ENCODE measurements at regions not wholly inside any gene's neighbourhood (a gene's known extent, or its start where the extent isn't known, plus 50 kb on each side); places are given as distances from the start of the nearest gene placed in this dataset.

GRCh38 chr9:80521151-80521550 is 949.4 kb downstream of the TLE4 start:
- Mint-ChIP-seq H3K4me1 (ENCODE audit: low read depth) (no peaks in the 10 kb centered on the region), H3K27me3 (no peaks in the 10 kb centered on the region), H3K36me3 (ENCODE audit: insufficient read depth) (no peaks in the 10 kb centered on the region), H3K9me3 (ENCODE audit: low read depth) (peaks cover 19% of the 10 kb centered on the region), H3K27ac (no peak overlapping the region), H3K4me3 (ENCODE audit: low read depth) (no peak overlapping the region)
- no peak for TF ChIP-seq CTCF (IDR thresholded peaks at IDR 0.05; ENCODE audit: unreplicated experiment)
- no peak for DNase-seq (ENCODE audit: low spot score, unreplicated experiment)

DNA sequence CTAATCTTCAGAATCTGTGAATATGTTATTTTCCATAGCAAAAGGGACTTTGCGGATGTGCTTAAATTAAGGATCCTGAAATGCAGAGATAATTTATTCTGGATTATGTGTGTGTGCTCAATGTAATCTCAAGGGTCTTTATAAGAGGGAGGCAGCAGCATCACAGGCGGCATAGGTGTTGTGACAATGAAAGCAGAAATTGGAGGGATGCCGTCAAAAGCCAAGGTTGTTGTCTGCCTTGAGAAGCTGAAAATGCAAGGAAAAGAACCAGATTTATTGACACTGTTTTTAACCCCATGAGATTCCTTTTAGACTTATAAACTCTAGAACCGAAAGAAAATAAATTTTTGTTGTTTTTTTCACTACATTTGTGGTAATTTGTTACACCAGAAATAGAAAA is 948.5 kb downstream of the TLE4 start:
- Mint-ChIP-seq H3K27ac (no peak overlapping the region), H3K27me3 (no peaks in the 10 kb centered on the region), H3K4me1 (ENCODE audit: low read depth) (no peaks in the 10 kb centered on the region), H3K36me3 (ENCODE audit: insufficient read depth) (no peaks in the 10 kb centered on the region), H3K9me3 (ENCODE audit: low read depth) (peaks cover 24% of the 10 kb centered on the region), H3K4me3 (ENCODE audit: low read depth) (no peak overlapping the region)
- DNase-seq (ENCODE audit: low spot score, unreplicated experiment), result no peak
- TF ChIP-seq CTCF (IDR thresholded peaks at IDR 0.05; ENCODE audit: unreplicated experiment), result no peak

- H3K27ac Mint-ChIP-seq, result no peak overlapping the region
- DNase-seq (ENCODE audit: low spot score, unreplicated experiment), result no peak
- H3K36me3 Mint-ChIP-seq (ENCODE audit: insufficient read depth), result no peaks in the 10 kb centered on the region
- no peaks in the 10 kb centered on the region for H3K27me3 Mint-ChIP-seq
- no peak for TF ChIP-seq CTCF (IDR thresholded peaks at IDR 0.05; ENCODE audit: unreplicated experiment)
- H3K4me3 Mint-ChIP-seq (ENCODE audit: low read depth), result no peak overlapping the region
- no peaks in the 10 kb centered on the region for H3K4me1 Mint-ChIP-seq (ENCODE audit: low read depth)
- peaks cover 32% of the 10 kb centered on the region for H3K9me3 Mint-ChIP-seq (ENCODE audit: low read depth)
Measured at GRCh38 chr9:80518441-80518840, 946.7 kb downstream of the TLE4 start.

DNA sequence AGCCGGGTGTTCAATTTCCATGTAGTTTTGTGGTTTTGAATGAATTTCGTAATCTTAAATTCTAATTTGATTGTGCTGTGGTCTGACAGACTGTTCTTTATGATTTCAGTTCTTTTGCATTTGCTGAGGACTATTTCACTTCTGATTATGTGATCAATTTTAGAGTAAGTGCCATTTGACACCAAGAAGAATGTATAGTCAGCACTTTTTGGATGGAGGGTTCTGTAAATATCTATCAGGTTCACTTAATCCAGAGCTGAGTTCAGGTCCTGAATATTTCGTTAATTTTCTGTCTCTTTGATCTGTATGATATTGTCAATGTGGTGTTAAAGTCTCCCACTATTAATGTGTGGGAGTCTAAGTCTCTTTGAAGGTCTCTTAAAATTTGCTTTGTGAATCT is 944.9 kb downstream of the TLE4 start:
- Mint-ChIP-seq H3K9me3 (ENCODE audit: low read depth) (peaks cover 32% of the 10 kb centered on the region), H3K36me3 (ENCODE audit: insufficient read depth) (no peaks in the 10 kb centered on the region), H3K27me3 (no peaks in the 10 kb centered on the region), H3K4me1 (ENCODE audit: low read depth) (no peaks in the 10 kb centered on the region), H3K4me3 (ENCODE audit: low read depth) (no peak overlapping the region), H3K27ac (no peak overlapping the region)
- no peak for DNase-seq (ENCODE audit: low spot score, unreplicated experiment)
- TF ChIP-seq CTCF (IDR thresholded peaks at IDR 0.05; ENCODE audit: unreplicated experiment), result no peak

DNA sequence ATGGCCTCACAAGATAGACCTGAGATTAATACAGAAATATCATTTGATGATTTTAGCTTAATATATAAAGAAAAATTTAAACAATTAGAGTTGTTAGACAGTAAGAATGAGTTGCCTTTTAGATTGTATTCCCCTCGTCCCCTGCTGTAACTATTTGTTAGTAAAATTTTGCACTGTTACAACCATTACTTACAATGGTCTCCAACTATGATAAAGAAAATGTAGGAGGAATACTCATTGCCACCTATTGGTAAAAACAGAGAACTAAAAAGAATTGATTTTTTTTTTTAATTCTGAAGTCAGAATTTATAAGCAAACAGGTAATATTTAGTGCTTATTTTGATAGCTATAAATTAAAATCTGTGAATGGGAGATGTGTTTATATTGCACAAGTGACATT is 937.6 kb downstream of the TLE4 start:
- DNase-seq (ENCODE audit: low spot score, unreplicated experiment), result no peak
- H3K9me3 Mint-ChIP-seq (ENCODE audit: low read depth), result peaks cover 5% of the 10 kb centered on the region
- H3K27ac Mint-ChIP-seq, result no peak overlapping the region
- H3K4me3 Mint-ChIP-seq (ENCODE audit: low read depth), result no peak overlapping the region
- peak; percentile 36 for TF ChIP-seq CTCF (IDR thresholded peaks at IDR 0.05; ENCODE audit: unreplicated experiment)
- H3K27me3 Mint-ChIP-seq, result no peaks in the 10 kb centered on the region
- H3K36me3 Mint-ChIP-seq (ENCODE audit: insufficient read depth), result no peaks in the 10 kb centered on the region
- H3K4me1 Mint-ChIP-seq (ENCODE audit: low read depth), result no peaks in the 10 kb centered on the region

Measured in progenitor cell of endocrine pancreas (in vitro differentiated cells).